ENCODE measurements at regions not wholly inside any gene's neighbourhood (a gene's known extent, or its start where the extent isn't known, plus 50 kb on each side); places are given as distances from the start of the nearest gene placed in this dataset.
"Not testable (repeated sequence)": the region's sequence is repeated elsewhere in the genome, so short reads cannot be mapped to it uniquely, and the experiment has no call there.

GRCh38 chr12:124151583-124151982, 143.3 kb upstream of the RFLNA start:
- intact Hi-C loops (cut with DNase I, micrococcal nuclease), result no loop called here
- no peaks in the 10 kb centered on the region for H3K9me3 ChIP-seq
- no peak overlapping the region for H3K4me3 ChIP-seq
- no peaks in the 10 kb centered on the region for H3K36me3 ChIP-seq (ENCODE audit: low read depth)
- no peaks in the 10 kb centered on the region for H3K4me1 ChIP-seq (ENCODE audit: low read depth)
- DNase-seq, result no peak
- no peak for TF ChIP-seq CTCF (IDR thresholded peaks at IDR 0.05)
- ATAC-seq, result no peak

GRCh38 chr12:124152731-124153130, 142.2 kb upstream of the RFLNA start:
- H3K4me1 ChIP-seq (ENCODE audit: low read depth), result no peaks in the 10 kb centered on the region
- no peak overlapping the region for H3K4me3 ChIP-seq
- TF ChIP-seq CTCF (IDR thresholded peaks at IDR 0.05), result no peak
- no peaks in the 10 kb centered on the region for H3K36me3 ChIP-seq (ENCODE audit: low read depth)
- no peak for ATAC-seq
- intact Hi-C loops (cut with DNase I, micrococcal nuclease), result no loop called here
- no peak for DNase-seq
- H3K9me3 ChIP-seq, result no peaks in the 10 kb centered on the region

- H3K4me3 ChIP-seq, result no peak overlapping the region
- no peak for TF ChIP-seq CTCF (IDR thresholded peaks at IDR 0.05)
- DNase-seq (no peak), ATAC-seq (no peak)
- no peaks in the 10 kb centered on the region for H3K4me1 ChIP-seq (ENCODE audit: low read depth)
- intact Hi-C loops (cut with DNase I, micrococcal nuclease), result no loop called here
- H3K36me3 ChIP-seq (ENCODE audit: low read depth), result no peaks in the 10 kb centered on the region
- no peaks in the 10 kb centered on the region for H3K9me3 ChIP-seq
These were observed 141.5 kb upstream of the RFLNA start for GRCh38 chr12:124153392-124153791.

- H3K9me3 ChIP-seq, result no peaks in the 10 kb centered on the region
- no peaks in the 10 kb centered on the region for H3K4me1 ChIP-seq (ENCODE audit: low read depth)
- no peak for TF ChIP-seq CTCF (IDR thresholded peaks at IDR 0.05)
- no peak for DNase-seq
- no peak overlapping the region for H3K4me3 ChIP-seq
- ATAC-seq, result no peak
- H3K36me3 ChIP-seq (ENCODE audit: low read depth), result no peaks in the 10 kb centered on the region
- intact Hi-C loops (cut with DNase I, micrococcal nuclease), result no loop called here
These were observed 137.5 kb upstream of the RFLNA start for GRCh38 chr12:124157406-124157805.

GRCh38 chr12:124159655-124160054, 135.2 kb upstream of the RFLNA start:
- no peaks in the 10 kb centered on the region for H3K36me3 ChIP-seq (ENCODE audit: low read depth)
- ATAC-seq (peak; percentile 83), DNase-seq (peak in 2 of 3 donors; percentile 55 to 60)
- H3K9me3 ChIP-seq, result no peaks in the 10 kb centered on the region
- intact Hi-C loops (cut with DNase I, micrococcal nuclease), result no loop called here
- H3K4me3 ChIP-seq, result no peak overlapping the region
- no peak for TF ChIP-seq CTCF (IDR thresholded peaks at IDR 0.05)
- no peaks in the 10 kb centered on the region for H3K4me1 ChIP-seq (ENCODE audit: low read depth)

GRCh38 chr12:124160097-124160756, 134.7 kb upstream of the RFLNA start:
- Histone ChIP-seq H3K4me3 (no peak overlapping the region), H3K36me3 (ENCODE audit: low read depth) (no peaks in the 10 kb centered on the region), H3K4me1 (ENCODE audit: low read depth) (no peaks in the 10 kb centered on the region), H3K9me3 (no peaks in the 10 kb centered on the region)
- TF ChIP-seq CTCF (IDR thresholded peaks at IDR 0.05), result no peak
- ATAC-seq, result no peak
- DNase-seq, result no peak
- intact Hi-C loops (cut with DNase I, micrococcal nuclease), result no loop called here

GRCh38 chr12:124161402-124161801, 133.5 kb upstream of the RFLNA start:
- H3K4me3 ChIP-seq; intact Hi-C loops (cut with DNase I, micrococcal nuclease); H3K4me1 ChIP-seq (ENCODE audit: low read depth); ATAC-seq; H3K9me3 ChIP-seq; H3K36me3 ChIP-seq (ENCODE audit: low read depth); DNase-seq: not testable (repeated sequence)
